ENCODE measurements at regions not wholly inside any gene's neighbourhood (a gene's known extent, or its start where the extent isn't known, plus 50 kb on each side); places are given as distances from the start of the nearest gene placed in this dataset.

DNA sequence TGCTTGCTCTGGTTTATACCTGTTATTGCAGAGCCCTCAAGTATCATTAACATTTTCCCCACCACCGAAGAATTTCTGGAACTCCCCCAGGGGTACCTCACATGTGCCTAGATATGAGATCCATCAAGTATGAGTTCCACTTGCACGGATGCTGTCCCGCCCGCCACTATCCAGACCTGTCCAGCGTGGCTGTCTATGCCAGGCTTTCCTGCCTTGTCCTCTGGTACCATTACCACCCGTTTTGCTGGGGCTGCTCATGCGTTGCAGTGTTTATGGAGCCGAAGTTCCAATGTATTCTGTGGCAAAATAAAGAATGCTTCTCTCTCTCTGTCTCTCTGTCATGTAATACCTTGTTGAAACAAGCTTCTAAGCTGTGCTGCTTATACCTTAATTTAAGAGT, 543.5 kb upstream of the PTBP2 start:
- TF ChIP-seq TAF1 (conservative IDR thresholded peaks at IDR 0.05) (no peak), CTCF (IDR thresholded peaks at IDR 0.05; ENCODE audit: low read depth, low read length, missing input control) (no peak), ZBTB33 (IDR thresholded peaks at IDR 0.05) (no peak), FOXA1 (IDR thresholded peaks at IDR 0.05) (no peak), MAX (IDR thresholded peaks at IDR 0.05) (no peak)
- TF ChIP-seq, protein P1, sequence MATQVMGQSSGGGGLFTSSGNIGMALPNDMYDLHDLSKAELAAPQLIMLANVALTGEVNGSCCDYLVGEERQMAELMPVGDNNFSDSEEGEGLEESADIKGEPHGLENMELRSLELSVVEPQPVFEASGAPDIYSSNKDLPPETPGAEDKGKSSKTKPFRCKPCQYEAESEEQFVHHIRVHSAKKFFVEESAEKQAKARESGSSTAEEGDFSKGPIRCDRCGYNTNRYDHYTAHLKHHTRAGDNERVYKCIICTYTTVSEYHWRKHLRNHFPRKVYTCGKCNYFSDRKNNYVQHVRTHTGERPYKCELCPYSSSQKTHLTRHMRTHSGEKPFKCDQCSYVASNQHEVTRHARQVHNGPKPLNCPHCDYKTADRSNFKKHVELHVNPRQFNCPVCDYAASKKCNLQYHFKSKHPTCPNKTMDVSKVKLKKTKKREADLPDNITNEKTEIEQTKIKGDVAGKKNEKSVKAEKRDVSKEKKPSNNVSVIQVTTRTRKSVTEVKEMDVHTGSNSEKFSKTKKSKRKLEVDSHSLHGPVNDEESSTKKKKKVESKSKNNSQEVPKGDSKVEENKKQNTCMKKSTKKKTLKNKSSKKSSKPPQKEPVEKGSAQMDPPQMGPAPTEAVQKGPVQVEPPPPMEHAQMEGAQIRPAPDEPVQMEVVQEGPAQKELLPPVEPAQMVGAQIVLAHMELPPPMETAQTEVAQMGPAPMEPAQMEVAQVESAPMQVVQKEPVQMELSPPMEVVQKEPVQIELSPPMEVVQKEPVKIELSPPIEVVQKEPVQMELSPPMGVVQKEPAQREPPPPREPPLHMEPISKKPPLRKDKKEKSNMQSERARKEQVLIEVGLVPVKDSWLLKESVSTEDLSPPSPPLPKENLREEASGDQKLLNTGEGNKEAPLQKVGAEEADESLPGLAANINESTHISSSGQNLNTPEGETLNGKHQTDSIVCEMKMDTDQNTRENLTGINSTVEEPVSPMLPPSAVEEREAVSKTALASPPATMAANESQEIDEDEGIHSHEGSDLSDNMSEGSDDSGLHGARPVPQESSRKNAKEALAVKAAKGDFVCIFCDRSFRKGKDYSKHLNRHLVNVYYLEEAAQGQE (IDR thresholded peaks at IDR 0.05), result no peak

Measured in liver (tissue), 3 donors.